ENCODE measurements at regions not wholly inside any gene's neighbourhood (a gene's known extent, or its start where the extent isn't known, plus 50 kb on each side); places are given as distances from the start of the nearest gene placed in this dataset.
"Not testable (repeated sequence)": the region's sequence is repeated elsewhere in the genome, so short reads cannot be mapped to it uniquely, and the experiment has no call there.

DNA sequence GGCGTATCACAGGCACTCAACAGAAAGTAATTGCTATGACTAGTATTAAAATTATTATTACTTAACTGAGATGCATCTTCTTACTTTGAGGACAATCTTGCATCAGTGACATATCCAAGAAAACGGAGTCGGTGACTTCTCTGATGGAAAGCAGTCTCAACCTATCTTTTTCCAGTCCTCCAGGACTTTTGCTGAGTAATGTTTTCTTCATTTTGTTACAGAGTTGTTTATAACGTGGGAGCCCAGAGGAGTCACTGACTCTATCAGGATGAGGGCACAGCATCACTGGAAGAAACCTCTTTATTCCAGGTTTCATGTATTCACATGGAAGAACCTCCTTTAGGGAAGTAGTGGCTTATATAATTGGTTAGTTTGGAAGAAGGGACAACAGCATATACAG, 51.5 kb upstream of the MELK start:
- Histone ChIP-seq H3K27me3 (ENCODE audit: control insufficient read depth, insufficient read depth, low read length) (no peaks in the 10 kb centered on the region), H3K4me3 (ENCODE audit: low read depth, low read length) (no peak overlapping the region), H3K36me3 (ENCODE audit: control insufficient read depth, insufficient read depth, low read length) (no peaks in the 10 kb centered on the region)
- CTCF ChIA-PET = no interaction called here
- TF ChIP-seq, protein P1, sequence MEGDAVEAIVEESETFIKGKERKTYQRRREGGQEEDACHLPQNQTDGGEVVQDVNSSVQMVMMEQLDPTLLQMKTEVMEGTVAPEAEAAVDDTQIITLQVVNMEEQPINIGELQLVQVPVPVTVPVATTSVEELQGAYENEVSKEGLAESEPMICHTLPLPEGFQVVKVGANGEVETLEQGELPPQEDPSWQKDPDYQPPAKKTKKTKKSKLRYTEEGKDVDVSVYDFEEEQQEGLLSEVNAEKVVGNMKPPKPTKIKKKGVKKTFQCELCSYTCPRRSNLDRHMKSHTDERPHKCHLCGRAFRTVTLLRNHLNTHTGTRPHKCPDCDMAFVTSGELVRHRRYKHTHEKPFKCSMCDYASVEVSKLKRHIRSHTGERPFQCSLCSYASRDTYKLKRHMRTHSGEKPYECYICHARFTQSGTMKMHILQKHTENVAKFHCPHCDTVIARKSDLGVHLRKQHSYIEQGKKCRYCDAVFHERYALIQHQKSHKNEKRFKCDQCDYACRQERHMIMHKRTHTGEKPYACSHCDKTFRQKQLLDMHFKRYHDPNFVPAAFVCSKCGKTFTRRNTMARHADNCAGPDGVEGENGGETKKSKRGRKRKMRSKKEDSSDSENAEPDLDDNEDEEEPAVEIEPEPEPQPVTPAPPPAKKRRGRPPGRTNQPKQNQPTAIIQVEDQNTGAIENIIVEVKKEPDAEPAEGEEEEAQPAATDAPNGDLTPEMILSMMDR (IDR thresholded peaks at IDR 0.05; ENCODE audit: insufficient read depth, low read depth, low read length) = no peak
- no peak for DNase-seq (ENCODE audit: low read depth)
- POLR2A ChIA-PET = no interaction called here

DNA sequence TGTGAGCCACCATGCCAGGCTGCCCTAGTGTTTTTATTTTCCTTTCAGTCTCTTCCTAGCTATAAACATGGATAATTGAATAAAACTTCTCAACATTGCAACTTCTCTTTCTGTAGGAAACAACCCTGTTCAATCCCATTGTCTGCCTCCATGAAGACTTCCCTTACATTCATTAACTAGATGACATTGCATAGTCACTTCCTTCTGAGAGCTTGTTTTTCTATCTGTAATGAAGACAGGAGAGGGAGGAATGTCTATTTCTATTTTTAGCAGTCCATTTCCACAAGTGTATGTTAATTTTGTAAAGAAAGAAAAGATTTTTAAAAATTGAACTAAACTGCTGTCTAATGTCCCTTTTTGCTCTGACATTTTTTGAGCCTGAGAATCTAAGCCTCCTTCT, 55.6 kb upstream of the MELK start:
- Histone ChIP-seq H3K27me3 (ENCODE audit: control insufficient read depth, insufficient read depth, low read length) (no peaks in the 10 kb centered on the region), H3K36me3 (ENCODE audit: control insufficient read depth, insufficient read depth, low read length) (no peaks in the 10 kb centered on the region), H3K4me3 (ENCODE audit: low read depth, low read length) (no peak overlapping the region)
- POLR2A ChIA-PET = no interaction called here
- no peak for DNase-seq (ENCODE audit: low read depth)
- CTCF ChIA-PET = no interaction called here
- TF ChIP-seq, protein P1 (IDR thresholded peaks at IDR 0.05; ENCODE audit: insufficient read depth, low read depth, low read length) = no peak

DNA sequence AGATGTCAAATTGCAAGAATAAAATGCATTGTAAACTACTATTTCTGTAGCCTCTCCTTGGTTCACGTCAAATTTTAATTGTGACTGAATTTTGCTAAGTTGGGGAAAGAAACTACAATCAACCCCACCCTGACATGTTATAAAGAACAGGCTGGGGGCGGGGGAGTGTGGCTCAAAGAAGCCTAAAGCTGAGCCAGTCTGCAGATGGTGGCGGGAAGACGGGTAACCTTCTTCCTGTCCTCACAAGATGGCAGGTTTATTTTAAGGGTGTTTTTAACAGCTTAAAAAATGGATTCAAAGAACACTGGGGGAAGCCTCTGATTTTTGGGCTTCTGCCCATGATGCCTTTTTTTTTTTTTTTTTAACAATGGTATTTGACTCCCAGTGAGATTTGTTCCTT, 68.5 kb upstream of the MELK start:
- TF ChIP-seq, protein P1 (IDR thresholded peaks at IDR 0.05; ENCODE audit: insufficient read depth, low read depth, low read length) = no peak
- no peak for DNase-seq (ENCODE audit: low read depth)
- Histone ChIP-seq H3K4me3 (ENCODE audit: low read depth, low read length) (no peak overlapping the region), H3K27me3 (ENCODE audit: control insufficient read depth, insufficient read depth, low read length) (peaks cover 5% of the 10 kb centered on the region; the same call in 1 of the 2 replicates), H3K36me3 (ENCODE audit: control insufficient read depth, insufficient read depth, low read length) (no peaks in the 10 kb centered on the region)
- ChIA-PET CTCF (interaction anchor here (0.6 kb wide), 1 partner anchor 1308 kb away, joined by 3 read pairs; no protein-coding TSS in a partner anchor), POLR2A (no interaction called here)

DNA sequence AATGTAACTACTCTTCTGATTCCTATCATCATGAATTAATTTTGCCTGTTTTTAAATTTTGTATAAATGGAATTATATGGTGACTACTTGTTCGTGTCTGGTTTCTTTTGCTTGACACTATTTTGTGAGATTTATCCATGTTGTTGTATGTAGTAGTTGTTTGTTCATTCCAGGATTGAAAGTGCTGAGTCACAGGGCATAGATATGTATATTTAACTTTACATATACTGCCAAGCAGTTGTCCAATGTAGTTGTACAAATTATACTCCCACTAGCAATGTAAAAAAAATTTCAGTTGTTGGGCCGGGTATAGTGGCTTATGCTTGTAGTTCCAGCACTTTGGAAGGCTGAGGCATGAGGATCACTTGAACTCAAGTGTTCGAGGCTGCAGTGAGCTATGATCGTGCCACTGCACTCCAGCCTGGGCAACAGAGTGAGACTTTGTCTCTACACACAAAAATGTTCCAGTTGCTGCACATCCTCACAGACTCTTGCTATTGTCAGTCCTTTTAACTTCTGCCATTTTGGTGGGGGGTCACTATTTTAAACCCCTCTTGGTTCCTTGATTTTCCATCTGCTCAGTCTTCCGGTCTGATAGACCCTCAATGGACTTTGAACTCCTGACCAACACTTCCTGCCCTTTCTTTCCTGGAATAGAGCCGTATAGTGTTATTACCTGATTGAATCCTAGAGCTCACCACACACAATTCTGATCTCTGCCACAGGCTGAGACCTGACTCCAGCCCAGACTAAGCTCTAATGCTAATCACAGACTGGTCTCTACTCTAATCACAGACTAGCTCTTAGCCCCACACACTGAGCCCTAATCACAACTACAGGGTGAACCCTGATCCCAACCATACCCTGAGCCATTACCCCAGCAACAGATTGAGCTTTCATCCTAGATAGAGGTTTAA, 69.3 kb upstream of the MELK start:
- Histone ChIP-seq H3K27me3 (ENCODE audit: control insufficient read depth, insufficient read depth, low read length) (peaks cover 7% of the 10 kb centered on the region; the same call in 1 of the 2 replicates), H3K36me3 (ENCODE audit: control insufficient read depth, insufficient read depth, low read length) (no peaks in the 10 kb centered on the region), H3K4me3 (ENCODE audit: low read depth, low read length) (no peak overlapping the region)
- ChIA-PET POLR2A (no interaction called here), CTCF (interaction anchor here (0.6 kb wide), 1 partner anchor 1309 kb away, joined by 3 read pairs; no protein-coding TSS in a partner anchor)
- TF ChIP-seq, protein P1 (IDR thresholded peaks at IDR 0.05; ENCODE audit: insufficient read depth, low read depth, low read length) = no peak
- DNase-seq (ENCODE audit: low read depth) = no peak

DNA sequence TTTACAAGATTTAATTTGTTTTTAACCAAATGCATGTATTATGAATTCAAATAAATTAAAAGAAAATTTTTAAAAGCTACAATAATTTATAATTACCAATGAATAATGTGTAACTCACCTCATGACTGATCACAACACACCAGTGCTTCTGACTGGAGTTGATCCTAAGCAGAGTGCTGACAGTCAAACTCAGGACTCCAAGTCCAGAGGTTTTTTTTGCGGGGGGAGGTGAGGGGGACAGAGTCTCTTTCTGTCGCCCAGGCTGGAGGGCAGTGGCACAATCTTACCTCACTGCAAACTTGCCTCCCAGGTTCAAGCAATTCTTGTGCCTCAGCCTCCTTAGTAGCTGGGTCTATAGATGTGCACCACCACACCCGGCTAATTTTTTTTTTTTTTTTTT, 71.0 kb upstream of the MELK start:
- DNase-seq (ENCODE audit: low read depth) = no peak
- H3K36me3 ChIP-seq (ENCODE audit: control insufficient read depth, insufficient read depth, low read length) = no peaks in the 10 kb centered on the region
- H3K27me3 ChIP-seq (ENCODE audit: control insufficient read depth, insufficient read depth, low read length) = peaks cover 7% of the 10 kb centered on the region; the same call in 1 of the 2 replicates
- no peak overlapping the region for H3K4me3 ChIP-seq (ENCODE audit: low read depth, low read length)
- TF ChIP-seq, protein P1 (IDR thresholded peaks at IDR 0.05; ENCODE audit: insufficient read depth, low read depth, low read length) = no peak
- POLR2A ChIA-PET = no interaction called here
- CTCF ChIA-PET = no interaction called here

DNA sequence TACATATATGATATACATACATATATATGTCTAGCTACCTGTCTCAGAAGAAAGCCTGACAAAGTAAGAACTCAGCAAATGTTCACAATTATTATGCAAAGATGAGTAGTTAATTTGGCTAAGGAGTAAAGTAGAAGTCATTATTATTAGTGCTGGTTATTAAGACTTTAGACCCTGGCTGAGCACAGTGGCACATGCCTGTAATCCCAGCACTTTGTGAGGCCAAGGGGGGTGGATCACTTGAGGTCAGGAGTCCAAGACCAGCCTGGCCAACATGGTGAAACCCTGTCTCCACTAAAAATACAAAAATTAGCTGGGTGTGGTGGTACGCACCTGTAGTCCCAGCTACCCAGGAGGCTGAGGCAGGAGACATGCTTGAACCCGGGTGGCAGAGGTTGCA, 71.8 kb upstream of the MELK start:
- H3K4me3 ChIP-seq (ENCODE audit: low read depth, low read length); POLR2A ChIA-PET; H3K27me3 ChIP-seq (ENCODE audit: control insufficient read depth, insufficient read depth, low read length); DNase-seq (ENCODE audit: low read depth); H3K36me3 ChIP-seq (ENCODE audit: control insufficient read depth, insufficient read depth, low read length): not testable (repeated sequence)
- CTCF ChIA-PET = interaction anchor here (0.6 to 0.8 kb wide), 2 partner anchors 51 to 311 kb away, joined by 3 read pairs; no protein-coding TSS in a partner anchor

Measured in BJ (cell line).